Naive thymus-derived CD4-positive, alpha-beta T cell (primary cell): ENCODE measurements at regions not wholly inside any gene's neighbourhood (a gene's known extent, or its start where the extent isn't known, plus 50 kb on each side); places are given as distances from the start of the nearest gene placed in this dataset.

ENCODE experiments used
- ATAC-seq: fragments of 150-1000 bp; cut with Tn5 transposase; 2 replicates; pipeline ENCODE4 v1.10.0; 2021; ENCODE audit warnings: mild to moderate bottlenecking, moderate library complexity
- CTCF ChIA-PET: fragments of 350-600 bp; sonication (Branson Sonifier 250); formaldehyde crosslinking; loops from one replicate; lab custom pipeline; 2021; ENCODE audit warnings: antibody characterized with exemption; lab: Charles Lee
- POLR2A ChIA-PET: fragments of 350-600 bp; sonication (Branson Sonifier 250); formaldehyde crosslinking; loops from one replicate; lab custom pipeline; 2021; ENCODE audit warnings: antibody characterized with exemption, inconsistent platforms; lab: Charles Lee
- DNase-seq, 9 donors: peaks; one replicate each; pipeline versions ENCODE4 v3.0.0 to v3.0.0-alpha.2; 2020 to 2022; ENCODE audit warnings: mixed read lengths in 1 of 9
- H3K27ac ChIP-seq: one replicate; pipeline ENCODE4 v1.7.0; 2013; ENCODE audit warnings: mild to moderate bottlenecking, low read depth, low read length, moderate library complexity
- H3K27me3 ChIP-seq, 2 donors: one replicate each; pipeline ENCODE4 v1.7.0; 2013; ENCODE audit warnings: low read length in 2 of 2, mild to moderate bottlenecking in 2 of 2, moderate library complexity in 2 of 2; ENCODE audit not compliant: control insufficient read depth in 2 of 2, insufficient read depth in 2 of 2
- H3K36me3 ChIP-seq, 3 experiments: 1 replicate in 2 of 3; 2 replicates in 1 of 3; pipeline ENCODE4 v1.7.0; 2013; ENCODE audit warnings: low read length in 3 of 3, mild to moderate bottlenecking in 3 of 3, moderate library complexity in 1 of 3; ENCODE audit not compliant: insufficient read depth in 3 of 3, control insufficient read depth in 2 of 3
- H3K4me1 ChIP-seq, 2 donors: one replicate each; pipeline ENCODE4 v1.7.0; 2013; ENCODE audit warnings: low read length in 2 of 2, mild to moderate bottlenecking in 2 of 2, moderate library complexity in 1 of 2; ENCODE audit not compliant: control insufficient read depth in 2 of 2, insufficient read depth in 2 of 2
- H3K4me3 ChIP-seq: 2 replicates; pipeline ENCODE4 v1.7.0; 2013; ENCODE audit warnings: mild to moderate bottlenecking, low read length
- H3K9me3 ChIP-seq, 3 experiments: 1 replicate in 2 of 3; 2 replicates in 1 of 3; pipeline ENCODE4 v1.7.0; 2013; ENCODE audit warnings: low read length in 3 of 3; ENCODE audit not compliant: control insufficient read depth in 2 of 3
- H3K27ac Mint-ChIP-seq, 9 donors: one replicate each; pipeline ENCODE4 v1.8.0; 2020 to 2022; ENCODE audit warnings: mixed read lengths in 9 of 9, mild to moderate bottlenecking in 8 of 9, moderate library complexity in 5 of 9, inconsistent platforms in 2 of 9
- H3K27me3 Mint-ChIP-seq, 5 donors: one replicate each; pipeline ENCODE4 v1.8.0; 2021 to 2022; ENCODE audit warnings: mixed read lengths in 5 of 5, mild to moderate bottlenecking in 1 of 5
- H3K36me3 Mint-ChIP-seq, 5 donors: one replicate each; pipeline ENCODE4 v1.8.0; 2020 to 2022; ENCODE audit warnings: mixed read lengths in 5 of 5, mild to moderate bottlenecking in 3 of 5, inconsistent platforms in 1 of 5
- H3K4me1 Mint-ChIP-seq, 7 donors: one replicate each; pipeline ENCODE4 v1.8.0; 2020 to 2022; ENCODE audit warnings: mixed read lengths in 7 of 7, mild to moderate bottlenecking in 3 of 7, inconsistent platforms in 1 of 7
- H3K4me3 Mint-ChIP-seq, 10 donors: one replicate each; pipeline ENCODE4 v1.8.0; 2020 to 2022; ENCODE audit warnings: mild to moderate bottlenecking in 10 of 10, mixed read lengths in 10 of 10, moderate library complexity in 6 of 10, inconsistent platforms in 2 of 10
- H3K9me3 Mint-ChIP-seq, 11 donors: one replicate each; pipeline ENCODE4 v1.8.0; 2020 to 2022; ENCODE audit warnings: mixed read lengths in 11 of 11, mild to moderate bottlenecking in 4 of 11, inconsistent platforms in 1 of 11, moderate library complexity in 1 of 11
- intact Hi-C, 2 donors: fragments of 100-400 bp; cut with micrococcal nuclease; formaldehyde crosslinking; loops; one replicate each; pipeline ENCODE4 v1.15.1; 2023

DNA sequence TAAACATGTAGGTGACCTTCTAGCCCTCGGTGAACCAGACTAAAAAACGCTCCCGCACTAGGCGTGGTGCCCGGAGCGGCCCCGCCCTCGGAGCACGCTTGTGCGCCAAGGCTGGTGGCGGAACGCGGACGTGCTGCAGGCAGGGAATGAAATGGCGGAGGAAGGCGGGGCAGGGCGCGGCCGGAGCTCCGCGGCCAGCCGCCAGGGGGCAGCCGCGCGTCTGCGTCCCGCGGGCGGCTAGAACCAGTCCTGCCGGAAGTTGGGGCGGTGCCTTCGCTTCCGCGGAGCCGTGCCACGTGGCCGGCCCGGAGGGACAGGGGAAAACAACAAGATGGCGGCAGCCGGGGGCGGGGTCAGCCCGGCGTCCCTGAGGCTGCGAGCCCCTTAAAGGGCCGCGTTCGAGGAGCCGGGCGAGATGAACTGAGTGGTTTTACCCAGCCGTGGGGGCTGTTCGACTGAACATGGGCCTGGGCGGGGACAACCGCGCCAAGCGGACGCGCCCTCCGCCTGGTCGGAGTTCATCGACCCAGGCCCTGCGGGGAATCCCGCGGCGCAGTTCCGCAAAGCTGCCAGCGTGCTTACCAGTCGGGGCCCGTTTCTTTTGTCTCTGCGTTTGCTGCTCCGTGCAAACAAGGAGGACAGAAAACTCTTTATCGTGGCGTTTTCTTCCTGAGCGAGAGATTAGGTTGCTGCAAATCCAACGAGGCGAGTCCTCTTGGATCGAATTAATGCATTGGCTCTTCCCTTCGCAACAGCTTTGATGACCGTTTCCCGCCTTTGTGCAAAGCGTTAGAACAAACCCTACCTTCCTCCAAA is 90.9 kb upstream of the CHD2 start:
- ChIA-PET POLR2A (interaction anchor here (0.6 to 9.8 kb wide), 26 partner anchors 12 to 205 kb away, joined by 3 to 629 read pairs (median 12); partner anchors contain the start of gene CHD2), CTCF (interaction anchor here (0.6 to 6.2 kb wide), 17 partner anchors 10 to 107 kb away, joined by 3 to 70 read pairs (median 7); partner anchors contain the start of gene CHD2)
- Histone ChIP-seq H3K27ac (peak overlapping the region; percentile 99), H3K36me3 (no peaks in the 10 kb centered on the region), H3K4me3 (peak overlapping the region; percentile 86), H3K9me3 (no peaks in the 10 kb centered on the region), H3K27me3 (no peaks in the 10 kb centered on the region), H3K4me1 (peaks cover 12 to 44% of the 10 kb centered on the region in 2 donors)
- Mint-ChIP-seq H3K4me1 (peaks cover 24 to 62% (median 54%) of the 10 kb centered on the region in 7 donors), H3K36me3 (peaks cover 0 to 5% (median 0%) of the 10 kb centered on the region in 5 donors), H3K27ac (peak overlapping the region; percentile 94 to 100 (median 99)), H3K27me3 (peaks cover 0 to 1% (median 0%) of the 10 kb centered on the region in 5 donors), H3K4me3 (peak overlapping the region; percentile 86 to 96 (median 92)), H3K9me3 (no peaks in the 10 kb centered on the region)
- ATAC-seq (peak; percentile 87), DNase-seq (peak; percentile 97 to 100 (median 99))
- intact Hi-C loops = loop anchor here (1.0 kb wide), 9 partner anchors 11 to 109 kb away; partner anchors contain the start of gene CHD2 (in 2 of the 2)

DNA sequence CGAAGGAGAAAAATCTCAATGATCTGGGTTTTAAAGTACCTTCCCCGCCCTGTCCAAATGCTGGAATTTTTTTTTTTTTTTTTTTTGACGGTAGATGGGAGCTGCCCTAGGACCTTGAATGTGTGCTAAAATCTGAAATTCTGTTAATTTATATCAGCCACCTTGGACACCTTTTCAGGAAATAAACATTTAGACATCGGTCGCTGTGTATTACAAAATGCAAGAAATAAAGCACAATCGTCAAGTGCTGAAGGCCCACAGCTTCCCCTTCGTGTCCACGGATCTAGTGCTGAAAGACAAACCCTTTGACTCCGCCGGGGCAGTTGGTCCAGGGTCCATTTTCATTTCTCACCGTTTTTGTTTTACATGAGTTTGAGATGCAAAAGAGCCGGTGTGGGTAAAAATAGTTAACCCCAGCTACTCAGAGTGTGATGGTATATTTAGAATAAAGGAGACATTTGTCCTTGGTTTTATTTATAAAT is 90.2 kb upstream of the CHD2 start:
- Mint-ChIP-seq H3K36me3 (peaks cover 0 to 5% (median 0%) of the 10 kb centered on the region in 5 donors), H3K27me3 (peaks cover 0 to 1% (median 0%) of the 10 kb centered on the region in 5 donors), H3K27ac (peak overlapping the region; percentile 94 to 100 (median 99)), H3K4me3 (peak overlapping the region; percentile 86 to 96 (median 92)), H3K4me1 (peaks cover 24 to 68% (median 55%) of the 10 kb centered on the region in 7 donors), H3K9me3 (no peaks in the 10 kb centered on the region)
- Histone ChIP-seq H3K9me3 (no peaks in the 10 kb centered on the region), H3K36me3 (no peaks in the 10 kb centered on the region), H3K27ac (peak overlapping the region; percentile 99), H3K27me3 (no peaks in the 10 kb centered on the region), H3K4me3 (peak overlapping the region; percentile 86), H3K4me1 (peaks cover 12 to 48% of the 10 kb centered on the region in 2 donors)
- peak in 5 of 9 donors; percentile 33 to 48 (median 42) for DNase-seq
- ChIA-PET CTCF (interaction anchor here (0.6 to 6.2 kb wide), 13 partner anchors 10 to 107 kb away, joined by 3 to 70 read pairs (median 14); partner anchors contain the start of gene CHD2), POLR2A (interaction anchor here (0.6 to 9.8 kb wide), 21 partner anchors 12 to 156 kb away, joined by 3 to 629 read pairs (median 14); partner anchors contain the start of gene CHD2)
- intact Hi-C loops = loop anchor here (1.0 kb wide), 9 partner anchors 10 to 108 kb away; partner anchors contain the start of gene CHD2 (in 2 of the 2)
- ATAC-seq = no peak

DNA sequence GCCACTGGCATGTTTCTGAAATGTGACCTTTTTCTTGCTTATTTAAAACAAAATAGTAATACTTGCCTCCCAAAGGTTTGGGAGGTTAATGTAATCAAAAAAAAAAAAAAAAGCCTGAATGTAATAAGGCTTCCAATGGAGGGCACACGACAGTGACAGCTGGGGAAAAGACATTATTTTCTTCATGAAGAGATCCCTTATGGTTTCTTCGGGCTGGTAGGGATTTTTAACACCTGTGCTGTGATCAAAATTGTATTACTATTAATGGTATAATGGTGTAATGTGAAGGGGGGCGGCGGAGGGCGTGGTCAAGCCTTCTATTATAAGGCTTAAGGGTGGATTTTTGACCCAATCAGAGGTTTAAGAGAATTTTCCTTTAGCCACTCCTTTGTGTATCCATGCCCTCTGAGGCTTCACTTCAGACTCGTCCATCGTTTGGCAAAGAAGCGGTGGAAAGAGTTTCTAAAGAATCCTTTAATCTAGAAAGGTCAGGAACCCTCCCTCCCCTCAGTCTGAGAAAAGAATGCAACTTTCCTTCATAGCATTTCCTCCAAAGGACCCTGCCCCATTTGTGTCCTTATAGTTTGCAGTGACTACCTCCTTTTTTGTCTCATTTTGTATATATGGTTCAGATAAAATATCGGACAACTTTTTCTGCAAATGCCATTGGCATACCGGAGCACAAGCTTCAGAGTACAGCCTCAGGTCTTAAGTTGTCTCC is 89.5 kb upstream of the CHD2 start:
- POLR2A ChIA-PET = interaction anchor here (0.9 to 9.8 kb wide), 20 partner anchors 11 to 155 kb away, joined by 3 to 629 read pairs (median 14); partner anchors contain the start of gene CHD2
- peaks cover 26 to 71% (median 58%) of the 10 kb centered on the region in 7 donors for H3K4me1 Mint-ChIP-seq
- H3K4me3 ChIP-seq = peak overlapping the region; percentile 86
- peaks cover 0 to 5% (median 0%) of the 10 kb centered on the region in 5 donors for H3K36me3 Mint-ChIP-seq
- no peaks in the 10 kb centered on the region for H3K36me3 ChIP-seq
- H3K9me3 Mint-ChIP-seq = no peaks in the 10 kb centered on the region
- CTCF ChIA-PET = interaction anchor here (0.6 to 6.2 kb wide), 11 partner anchors 9 to 106 kb away, joined by 3 to 70 read pairs (median 14); partner anchors contain the start of gene CHD2
- peaks cover 0 to 1% (median 0%) of the 10 kb centered on the region in 5 donors for H3K27me3 Mint-ChIP-seq
- H3K4me3 Mint-ChIP-seq = peak overlapping the region; percentile 86 to 96 (median 92)
- H3K9me3 ChIP-seq = no peaks in the 10 kb centered on the region
- H3K4me1 ChIP-seq = peaks cover 12 to 50% of the 10 kb centered on the region in 2 donors
- H3K27ac Mint-ChIP-seq = peak overlapping the region; percentile 94 to 100 (median 99)
- intact Hi-C loops = no loop called here
- DNase-seq = peak in 1 of 9 donors; percentile 11
- H3K27ac ChIP-seq = peak overlapping the region; percentile 99
- no peak for ATAC-seq
- no peaks in the 10 kb centered on the region for H3K27me3 ChIP-seq

DNA sequence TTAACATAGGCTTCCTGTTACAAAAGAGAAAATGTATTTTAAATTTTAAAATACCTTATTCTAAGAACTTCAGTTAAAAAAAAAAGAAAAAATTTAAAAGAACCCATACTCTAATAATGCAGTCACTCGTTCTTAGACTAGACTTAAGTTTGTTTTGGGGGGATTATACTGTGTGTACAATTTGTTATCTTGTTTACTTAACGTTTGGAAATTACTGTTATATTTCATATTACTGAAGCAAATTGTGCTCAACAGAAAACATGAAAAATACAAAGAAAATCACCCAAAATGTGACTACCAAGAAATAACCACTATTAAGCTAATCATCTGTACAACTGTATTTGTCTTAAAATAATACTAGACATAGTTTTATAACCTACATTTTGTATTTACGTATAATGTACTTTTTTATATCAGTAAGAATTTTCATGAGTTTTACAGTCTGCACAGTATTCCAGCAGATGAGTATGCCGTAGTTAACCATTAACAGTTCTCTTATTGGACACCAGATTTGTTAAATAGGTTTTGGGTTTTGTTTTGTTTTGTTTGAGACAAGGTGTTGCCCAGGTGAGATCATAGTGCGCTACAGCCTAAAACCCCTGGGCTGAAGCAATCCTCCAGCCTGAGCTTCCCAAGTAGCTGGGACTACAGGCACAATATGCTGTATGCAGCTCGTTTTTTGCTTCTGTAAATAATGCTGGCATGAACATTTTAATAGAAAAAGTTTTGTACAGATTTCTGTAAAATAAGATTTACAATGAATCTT is 88.8 kb upstream of the CHD2 start:
- H3K4me1 Mint-ChIP-seq = peaks cover 26 to 71% (median 58%) of the 10 kb centered on the region in 7 donors
- peaks cover 0 to 5% (median 0%) of the 10 kb centered on the region in 5 donors for H3K36me3 Mint-ChIP-seq
- H3K27me3 Mint-ChIP-seq = peaks cover 0 to 1% (median 0%) of the 10 kb centered on the region in 5 donors
- ChIA-PET POLR2A (interaction anchor here (0.9 to 9.8 kb wide), 14 partner anchors 10 to 110 kb away, joined by 3 to 629 read pairs (median 10); partner anchors contain the start of gene CHD2), CTCF (interaction anchor here (0.7 to 6.2 kb wide), 8 partner anchors 8 to 105 kb away, joined by 3 to 70 read pairs (median 7); partner anchors contain the start of gene CHD2)
- Histone ChIP-seq H3K36me3 (no peaks in the 10 kb centered on the region), H3K9me3 (no peaks in the 10 kb centered on the region), H3K4me1 (peaks cover 12 to 50% of the 10 kb centered on the region in 2 donors), H3K27ac (peak overlapping the region; percentile 99), H3K27me3 (no peaks in the 10 kb centered on the region), H3K4me3 (peak overlapping the region; percentile 86)
- DNase-seq (peak in 1 of 9 donors; percentile 3), ATAC-seq (no peak)
- intact Hi-C loops = no loop called here
- no peaks in the 10 kb centered on the region for H3K9me3 Mint-ChIP-seq
- peak overlapping the region; percentile 86 to 96 (median 92) for H3K4me3 Mint-ChIP-seq
- H3K27ac Mint-ChIP-seq = peak overlapping the region; percentile 94 to 100 (median 99)

DNA sequence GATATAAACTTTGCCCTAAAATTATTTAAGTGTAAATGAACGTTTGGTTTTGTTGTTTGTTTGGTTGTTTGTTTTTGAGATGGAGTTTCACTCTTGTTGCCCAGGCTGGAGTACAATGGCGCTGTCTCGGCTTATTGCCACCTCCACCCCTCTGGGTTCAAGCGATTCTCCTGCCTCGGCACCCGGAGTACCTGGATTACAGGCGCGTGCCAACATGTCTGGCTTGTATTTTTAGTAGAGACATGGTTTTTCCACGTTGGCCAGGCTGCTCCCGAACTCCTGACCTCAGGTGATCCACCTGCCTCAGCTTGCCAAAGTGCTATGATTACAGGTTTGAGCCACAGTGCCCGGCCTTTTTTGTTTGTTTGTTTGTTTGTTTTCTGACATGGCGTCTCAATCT is 87.9 kb upstream of the CHD2 start:
- no peaks in the 10 kb centered on the region for H3K9me3 Mint-ChIP-seq
- peak overlapping the region in 9 of 10 donors; percentile 21 to 91 (median 37) for H3K4me3 Mint-ChIP-seq
- peaks cover 12 to 52% of the 10 kb centered on the region in 2 donors for H3K4me1 ChIP-seq
- ChIA-PET POLR2A (interaction anchor here (1.0 to 9.8 kb wide), 8 partner anchors 9 to 91 kb away, joined by 3 to 629 read pairs (median 102); partner anchors contain the start of gene CHD2), CTCF (interaction anchor here (1.3 to 6.2 kb wide), 4 partner anchors 20 to 104 kb away, joined by 3 to 70 read pairs (median 6); partner anchors contain the start of gene CHD2)
- H3K4me1 Mint-ChIP-seq = peaks cover 27 to 77% (median 56%) of the 10 kb centered on the region in 7 donors
- peak overlapping the region; percentile 82 to 100 (median 99) for H3K27ac Mint-ChIP-seq
- DNase-seq (peak in 1 of 9 donors; percentile 5), ATAC-seq (no peak)
- H3K4me3 ChIP-seq = no peak overlapping the region
- peak overlapping the region; percentile 99 for H3K27ac ChIP-seq
- intact Hi-C loops = no loop called here
- H3K36me3 ChIP-seq = no peaks in the 10 kb centered on the region
- no peaks in the 10 kb centered on the region for H3K27me3 ChIP-seq
- peaks cover 0 to 4% (median 0%) of the 10 kb centered on the region in 5 donors for H3K36me3 Mint-ChIP-seq
- H3K27me3 Mint-ChIP-seq = peaks cover 0 to 1% (median 0%) of the 10 kb centered on the region in 5 donors
- no peaks in the 10 kb centered on the region for H3K9me3 ChIP-seq
